ENCODE measurements at regions not wholly inside any gene's neighbourhood (a gene's known extent, or its start where the extent isn't known, plus 50 kb on each side); places are given as distances from the start of the nearest gene placed in this dataset.

- TF ChIP-seq PRDM15 (CRISPR knock-in tag; IDR thresholded peaks at IDR 0.05) (no peak), BRCA1 (CRISPR knock-in tag; IDR thresholded peaks at IDR 0.05) (no peak), CHCHD3 (CRISPR knock-in tag; IDR thresholded peaks at IDR 0.05) (no peak), KLF13 (CRISPR knock-in tag; IDR thresholded peaks at IDR 0.05) (no peak), ZNF577 (CRISPR knock-in tag; IDR thresholded peaks at IDR 0.05; ENCODE audit: borderline replicate concordance, low read depth) (no peak), ZNF205 (CRISPR knock-in tag; IDR thresholded peaks at IDR 0.05) (no peak)
These were observed 193.4 kb upstream of the RASGRP1 start (continued) for GRCh38 chr15:38758043-38758442.

- intact Hi-C loops (cut with micrococcal nuclease; ENCODE audit: unreplicated experiment): no loop called here
- BruUV-seq (replicated peaks): no TSS peak
- ChIA-PET CTCF (ENCODE audit: low intra/inter-chr PET ratio, low total read pairs) (no interaction called here), POLR2A (no interaction called here)
- ATAC-seq (no peak), DNase-seq (ENCODE audit: low spot score) (no peak), FAIRE-seq (no peak)
- Histone ChIP-seq H2AFZ (ENCODE audit: low read length) (no peak overlapping the region), H4K20me1 (ENCODE audit: insufficient read depth, low read length) (no peaks in the 10 kb centered on the region), H3K27me3 (ENCODE audit: control insufficient read depth in 1 of 2, insufficient read depth in 2 of 2, low read length in 2 of 2) (no peaks in the 10 kb centered on the region), H3K4me3 (replicated peaks in 1 of 3; ENCODE audit: insufficient read depth in 1 of 3, low read depth in 2 of 3, low read length in 3 of 3) (no peak overlapping the region), H3K27ac (ENCODE audit: extremely low read length, insufficient read depth, low read length) (no peak overlapping the region), H3K4me2 (ENCODE audit: low read depth, low read length) (no peak overlapping the region), H3K9me3 (ENCODE audit: low read length) (no peaks in the 10 kb centered on the region), H3K79me2 (ENCODE audit: insufficient read depth, low read length) (no peaks in the 10 kb centered on the region), H3K9ac (ENCODE audit: insufficient read depth, low read depth, low read length) (no peak overlapping the region), H3K36me3 (replicated peaks in 1 of 2; ENCODE audit: control insufficient read depth in 1 of 2, insufficient read depth in 2 of 2, low read length in 2 of 2) (no peaks in the 10 kb centered on the region), H3K4me1 (ENCODE audit: insufficient read depth, low read length) (no peaks in the 10 kb centered on the region)
- TF ChIP-seq HNF1A (IDR thresholded peaks at IDR 0.05; ENCODE audit: low read depth): no peak
- TF ChIP-seq HNF1A (CRISPR knock-in tag; IDR thresholded peaks at IDR 0.05; ENCODE audit: borderline replicate concordance): no peak
- TF ChIP-seq ZNF446 (CRISPR knock-in tag; IDR thresholded peaks at IDR 0.05): no peak
- TF ChIP-seq ZFP1 (CRISPR knock-in tag; IDR thresholded peaks at IDR 0.05): no peak
- no peak for TF ChIP-seq HOXA7 (CRISPR knock-in tag; IDR thresholded peaks at IDR 0.05)
- TF ChIP-seq ZNF597 (CRISPR knock-in tag; IDR thresholded peaks at IDR 0.05): no peak
- TF ChIP-seq WIZ (CRISPR knock-in tag; IDR thresholded peaks at IDR 0.05): no peak
- TF ChIP-seq GFI1 (CRISPR knock-in tag; IDR thresholded peaks at IDR 0.05; ENCODE audit: borderline replicate concordance): no peak
- TF ChIP-seq CREB3 (CRISPR knock-in tag; IDR thresholded peaks at IDR 0.05): no peak
- in situ Hi-C loops (cut with HindIII; ENCODE audit: extremely low pct_ligation_motif_present, low pct_unique_long_range_greater_than_20kb): no loop called here
- 0% methylated on average over 2 of the region's 2 CpGs for WGBS (ENCODE audit: low lambda C conversion rate)
These were observed 197.1 kb upstream of the RASGRP1 start for GRCh38 chr15:38761681-38762080.
